Adrenal gland (tissue), 9 donors: ENCODE measurements at regions not wholly inside any gene's neighbourhood (a gene's known extent, or its start where the extent isn't known, plus 50 kb on each side); places are given as distances from the start of the nearest gene placed in this dataset.

Experiments
- DNase-seq, 7 donors: peaks; one replicate each; pipeline ENCODE4 v3.0.0-alpha.2; 2019 to 2020
- H3K27ac ChIP-seq, 5 donors: fragments of 200-600 bp; sonication (generic) in 4 of 5; 1 replicate in 3 of 5; 2 replicates in 2 of 5; pipeline versions ENCODE4 v1.5.1 to v1.8.0; 2016 to 2020; ENCODE audit warnings: mild to moderate bottlenecking in 1 of 5
- H3K27me3 ChIP-seq: fragments of 200-600 bp; 2 replicates; pipeline ENCODE4 v1.8.0; 2021
- H3K36me3 ChIP-seq, 2 donors: fragments of 200-600 bp; replicated peaks in 1 of 2; 1 replicate in 1 of 2; 2 replicates in 1 of 2; pipeline versions ENCODE4 v1.5.1 to v1.8.0; 2018 to 2022
- H3K4me1 ChIP-seq, 2 donors: fragments of 200-600 bp; replicated peaks in 1 of 2; 1 replicate in 1 of 2; 2 replicates in 1 of 2; pipeline versions ENCODE4 v1.5.1 to v1.8.0; 2018 to 2021
- H3K4me3 ChIP-seq, 4 donors: fragments of 200-600 bp; sonication (generic) in 3 of 4; one replicate each; pipeline ENCODE4 v1.5.1; 2016 to 2018
- H3K9me3 ChIP-seq, 3 donors: fragments of 200-600 bp; sonication (generic) in 1 of 3; replicated peaks in 1 of 3; 1 replicate in 2 of 3; 2 replicates in 1 of 3; pipeline versions ENCODE4 v1.5.1 to v1.8.0; 2016 to 2021
- CTCF ChIP-seq, 6 experiments: fragments of 450-650 bp in 4 of 6; fragments of 200-600 bp in 2 of 6; sonication (generic) in 1 of 6; IDR thresholded peaks; 1 replicate in 5 of 6; 2 replicates in 1 of 6; pipeline versions ENCODE4 v1.5.1 to v1.8.0; 2016 to 2021; ENCODE audit warnings: antibody characterized with exemption in 6 of 6, mild to moderate bottlenecking in 2 of 6, moderate library complexity in 1 of 6
- POLR2A ChIP-seq, 2 donors: fragments of 450-650 bp; IDR thresholded peaks; one replicate each; pipeline ENCODE4 v1.6.1; 2017; ENCODE audit warnings: antibody characterized with exemption in 2 of 2, mild to moderate bottlenecking in 2 of 2, moderate library complexity in 1 of 2
- WGBS, 4 donors: extraction: QIAGEN DNeasy Blood & Tissue Kit in 2 of 4; methylation state at CpG; one replicate each; pipeline versions ENCODE4 v1.1.5 to v1.1.7; 2013 to 2017; 5-methylcytosine and 5-hydroxymethylcytosine counted together
- intact Hi-C, 2 donors: fragments of 100-400 bp; cut with DNase I; formaldehyde crosslinking; loops; one replicate each; pipeline versions ENCODE4 v1.14.1 to v1.15.0; 2022 to 2023
- donor health status: healthy with polysubstance abuse.
- donor health status: Bipolar disorder and iron deficiency.
- donor health status: DM: yes; HTN: yes; CAD: no.
- donor health status: DM: no; HTN: no; CAD: no.
- donor health status: DM: no; HTN: no; CAD: no.

GRCh38 chrX:39222346-39223113, 421.3 kb downstream of the MID1IP1 start:
- Histone ChIP-seq H3K27ac (no peak overlapping the region), H3K36me3 (no peaks in the 10 kb centered on the region), H3K4me3 (no peak overlapping the region), H3K4me1 (no peaks in the 10 kb centered on the region), H3K27me3 (peaks cover 20% of the 10 kb centered on the region), H3K9me3 (no peaks in the 10 kb centered on the region)
- TF ChIP-seq POLR2A (IDR thresholded peaks at IDR 0.05) (no peak), CTCF (IDR thresholded peaks at IDR 0.05) (no peak)
- intact Hi-C loops = no loop called here
- DNase-seq = no peak
- 73 to 95% (median 89%) methylated on average over 2 to 4 of the region's 4 CpGs for WGBS, 4 donors

GRCh38 chrX:39226251-39226650, 425.0 kb downstream of the MID1IP1 start:
- Histone ChIP-seq H3K4me1 (no peaks in the 10 kb centered on the region), H3K27ac (no peak overlapping the region), H3K4me3 (no peak overlapping the region), H3K27me3 (peaks cover 15% of the 10 kb centered on the region), H3K36me3 (no peaks in the 10 kb centered on the region), H3K9me3 (no peaks in the 10 kb centered on the region)
- intact Hi-C loops = no loop called here
- 11 to 33% (median 31%) methylated on average over 3 to 6 of the region's 6 CpGs for WGBS, 4 donors
- DNase-seq = peak in 4 of 7 donors; percentile 13 to 20 (median 14)
- TF ChIP-seq POLR2A (IDR thresholded peaks at IDR 0.05) (no peak), CTCF (IDR thresholded peaks at IDR 0.05) (no peak)

- H3K9me3 ChIP-seq = no peaks in the 10 kb centered on the region
- TF ChIP-seq CTCF (IDR thresholded peaks at IDR 0.05) = no peak
- TF ChIP-seq POLR2A (IDR thresholded peaks at IDR 0.05) = no peak
- no peak overlapping the region for H3K27ac ChIP-seq
- H3K27me3 ChIP-seq = peaks cover 19% of the 10 kb centered on the region
- no peak overlapping the region for H3K4me3 ChIP-seq
- no peak for DNase-seq
- no peaks in the 10 kb centered on the region for H3K36me3 ChIP-seq
- WGBS, 4 donors = 39 to 55% (median 45%) methylated on average over 2 of the region's 2 CpGs
- no peaks in the 10 kb centered on the region for H3K4me1 ChIP-seq
- intact Hi-C loops = no loop called here
Measured at GRCh38 chrX:39227371-39227770, 426.1 kb downstream of the MID1IP1 start.

GRCh38 chrX:39238006-39238405, 436.7 kb downstream of the MID1IP1 start:
- intact Hi-C loops = loop anchor here in 1 of 2 donors (10.0 kb wide), 1 partner anchor 473 kb away; no protein-coding TSS in a partner anchor
- Histone ChIP-seq H3K4me1 (no peaks in the 10 kb centered on the region), H3K27ac (no peak overlapping the region), H3K36me3 (no peaks in the 10 kb centered on the region), H3K9me3 (no peaks in the 10 kb centered on the region), H3K27me3 (peaks cover 27% of the 10 kb centered on the region), H3K4me3 (no peak overlapping the region)
- TF ChIP-seq POLR2A (IDR thresholded peaks at IDR 0.05) = no peak
- TF ChIP-seq CTCF (IDR thresholded peaks at IDR 0.05) = no peak
- no peak for DNase-seq
- WGBS, 4 donors = 65 to 82% (median 72%) methylated on average over 5 to 7 of the region's 7 CpGs
